Activated CD4-positive, alpha-beta memory T cell treated with anti-CD3 and anti-CD28 coated beads, Interleukin-2, amount 10 ng/mL, durations not matched to agents 7 days and 5 days (primary cell): ENCODE measurements at regions not wholly inside any gene's neighbourhood (a gene's known extent, or its start where the extent isn't known, plus 50 kb on each side); places are given as distances from the start of the nearest gene placed in this dataset.

ENCODE experiments used
- CTCF ChIA-PET: fragments of 350-600 bp; sonication (Branson Sonifier 250); formaldehyde crosslinking; loops from one replicate; lab custom pipeline; 2021; ENCODE audit warnings: antibody characterized with exemption, inconsistent platforms; lab: Charles Lee
- POLR2A ChIA-PET: fragments of 350-600 bp; sonication (Branson Sonifier 250); formaldehyde crosslinking; loops from one replicate; lab custom pipeline; 2021; ENCODE audit warnings: antibody characterized with exemption; lab: Charles Lee
- DNase-seq: peaks from one replicate; pipeline ENCODE4 v3.0.0-alpha.2; 2020
- H3K27ac Mint-ChIP-seq: one replicate; pipeline ENCODE4 v1.8.0; 2021; ENCODE audit warnings: mild to moderate bottlenecking, mixed read lengths
- H3K27me3 Mint-ChIP-seq: one replicate; pipeline ENCODE4 v1.8.0; 2021; ENCODE audit warnings: mixed read lengths
- H3K36me3 Mint-ChIP-seq: one replicate; pipeline ENCODE4 v1.8.0; 2021; ENCODE audit warnings: low read depth, mixed read lengths
- H3K4me1 Mint-ChIP-seq: one replicate; pipeline ENCODE4 v1.8.0; 2021; ENCODE audit warnings: mixed read lengths
- H3K4me3 Mint-ChIP-seq: one replicate; pipeline ENCODE4 v1.8.0; 2021; ENCODE audit warnings: mild to moderate bottlenecking, mixed read lengths
- H3K9me3 Mint-ChIP-seq: one replicate; pipeline ENCODE4 v1.8.0; 2021; ENCODE audit warnings: mixed read lengths

- H3K27me3 Mint-ChIP-seq, result no peaks in the 10 kb centered on the region
- H3K36me3 Mint-ChIP-seq, result no peaks in the 10 kb centered on the region
- DNase-seq, result no peak
- no peak overlapping the region for H3K27ac Mint-ChIP-seq
- POLR2A ChIA-PET, result no interaction called here
- CTCF ChIA-PET, result interaction anchor here (0.7 to 1.3 kb wide), 3 partner anchors 11 to 266 kb away, joined by 3 to 4 read pairs (median 3); no protein-coding TSS in a partner anchor
- no peak overlapping the region for H3K4me3 Mint-ChIP-seq
- H3K9me3 Mint-ChIP-seq, result no peaks in the 10 kb centered on the region
- H3K4me1 Mint-ChIP-seq, result no peaks in the 10 kb centered on the region
These were observed 147.7 kb upstream of the BMPER start for GRCh38 chr7:33757563-33758165.

GRCh38 chr7:33760146-33760545 is 145.2 kb upstream of the BMPER start:
- POLR2A ChIA-PET, result no interaction called here
- Mint-ChIP-seq H3K4me1 (no peaks in the 10 kb centered on the region), H3K9me3 (no peaks in the 10 kb centered on the region), H3K27ac (no peak overlapping the region), H3K27me3 (no peaks in the 10 kb centered on the region), H3K36me3 (no peaks in the 10 kb centered on the region), H3K4me3 (no peak overlapping the region)
- CTCF ChIA-PET, result interaction anchor here (1.9 kb wide), 1 partner anchor 173 kb away, joined by 9 read pairs; no protein-coding TSS in a partner anchor
- no peak for DNase-seq

GRCh38 chr7:33760834-33761233 is 144.5 kb upstream of the BMPER start:
- Mint-ChIP-seq H3K4me3 (no peak overlapping the region), H3K27ac (no peak overlapping the region), H3K9me3 (no peaks in the 10 kb centered on the region), H3K27me3 (no peaks in the 10 kb centered on the region), H3K36me3 (no peaks in the 10 kb centered on the region), H3K4me1 (no peaks in the 10 kb centered on the region)
- no peak for DNase-seq
- CTCF ChIA-PET, result no interaction called here
- POLR2A ChIA-PET, result no interaction called here

- ChIA-PET CTCF (no interaction called here), POLR2A (no interaction called here)
- DNase-seq, result no peak
- no peak overlapping the region for H3K4me3 Mint-ChIP-seq
- H3K4me1 Mint-ChIP-seq, result no peaks in the 10 kb centered on the region
- H3K9me3 Mint-ChIP-seq, result no peaks in the 10 kb centered on the region
- no peaks in the 10 kb centered on the region for H3K27me3 Mint-ChIP-seq
- H3K36me3 Mint-ChIP-seq, result no peaks in the 10 kb centered on the region
- H3K27ac Mint-ChIP-seq, result no peak overlapping the region
These were observed 143.8 kb upstream of the BMPER start for GRCh38 chr7:33761449-33762080.

- Mint-ChIP-seq H3K9me3 (no peaks in the 10 kb centered on the region), H3K27ac (no peak overlapping the region), H3K36me3 (no peaks in the 10 kb centered on the region), H3K27me3 (no peaks in the 10 kb centered on the region), H3K4me3 (no peak overlapping the region), H3K4me1 (no peaks in the 10 kb centered on the region)
- DNase-seq, result no peak
- CTCF ChIA-PET, result no interaction called here
- POLR2A ChIA-PET, result no interaction called here
These were observed 143.0 kb upstream of the BMPER start for GRCh38 chr7:33762151-33762910.

- no peaks in the 10 kb centered on the region for H3K9me3 Mint-ChIP-seq
- POLR2A ChIA-PET, result no interaction called here
These were observed 142.4 kb upstream of the BMPER start for GRCh38 chr7:33762911-33763306.

GRCh38 chr7:33764752-33765451 is 140.4 kb upstream of the BMPER start:
- Mint-ChIP-seq H3K27ac (no peak overlapping the region), H3K9me3 (no peaks in the 10 kb centered on the region), H3K4me3 (no peak overlapping the region), H3K4me1 (no peaks in the 10 kb centered on the region), H3K36me3 (no peaks in the 10 kb centered on the region), H3K27me3 (no peaks in the 10 kb centered on the region)
- ChIA-PET POLR2A (no interaction called here), CTCF (no interaction called here)
- DNase-seq, result no peak

More at GRCh38 chr7:33762911-33763306, 142.4 kb upstream of the BMPER start:
- no peak for DNase-seq
- CTCF ChIA-PET, result no interaction called here
- no peaks in the 10 kb centered on the region for H3K27me3 Mint-ChIP-seq
- no peaks in the 10 kb centered on the region for H3K36me3 Mint-ChIP-seq
- H3K27ac Mint-ChIP-seq, result no peak overlapping the region
- no peaks in the 10 kb centered on the region for H3K4me1 Mint-ChIP-seq
- no peak overlapping the region for H3K4me3 Mint-ChIP-seq

GRCh38 chr7:33766405-33766804 is 138.9 kb upstream of the BMPER start:
- Mint-ChIP-seq H3K9me3 (no peaks in the 10 kb centered on the region), H3K4me3 (no peak overlapping the region)

GRCh38 chr7:33769930-33770329 is 135.4 kb upstream of the BMPER start:
- no peaks in the 10 kb centered on the region for H3K9me3 Mint-ChIP-seq
- DNase-seq, result no peak
- H3K36me3 Mint-ChIP-seq, result no peaks in the 10 kb centered on the region
- no peak overlapping the region for H3K4me3 Mint-ChIP-seq
- H3K4me1 Mint-ChIP-seq, result no peaks in the 10 kb centered on the region
- ChIA-PET POLR2A (no interaction called here), CTCF (no interaction called here)
- no peak overlapping the region for H3K27ac Mint-ChIP-seq
- no peaks in the 10 kb centered on the region for H3K27me3 Mint-ChIP-seq

More at GRCh38 chr7:33766405-33766804, 138.9 kb upstream of the BMPER start:
- ChIA-PET POLR2A (no interaction called here), CTCF (no interaction called here)
- no peaks in the 10 kb centered on the region for H3K4me1 Mint-ChIP-seq
- no peaks in the 10 kb centered on the region for H3K27me3 Mint-ChIP-seq
- DNase-seq, result no peak
- no peaks in the 10 kb centered on the region for H3K36me3 Mint-ChIP-seq
- H3K27ac Mint-ChIP-seq, result no peak overlapping the region

- Mint-ChIP-seq H3K36me3 (no peaks in the 10 kb centered on the region), H3K27me3 (no peaks in the 10 kb centered on the region), H3K4me1 (no peaks in the 10 kb centered on the region), H3K9me3 (no peaks in the 10 kb centered on the region), H3K4me3 (no peak overlapping the region), H3K27ac (no peak overlapping the region)
- ChIA-PET POLR2A (no interaction called here), CTCF (no interaction called here)
- no peak for DNase-seq
These were observed 134.8 kb upstream of the BMPER start for GRCh38 chr7:33770576-33770975.

GRCh38 chr7:33771422-33771821 is 133.9 kb upstream of the BMPER start:
- DNase-seq, result no peak
- H3K27ac Mint-ChIP-seq, result no peak overlapping the region
- no peak overlapping the region for H3K4me3 Mint-ChIP-seq
- no peaks in the 10 kb centered on the region for H3K4me1 Mint-ChIP-seq
- no peaks in the 10 kb centered on the region for H3K9me3 Mint-ChIP-seq
- ChIA-PET CTCF (no interaction called here), POLR2A (no interaction called here)
- H3K27me3 Mint-ChIP-seq, result no peaks in the 10 kb centered on the region
- H3K36me3 Mint-ChIP-seq, result no peaks in the 10 kb centered on the region

- Mint-ChIP-seq H3K27ac (no peak overlapping the region), H3K4me3 (no peak overlapping the region), H3K9me3 (no peaks in the 10 kb centered on the region), H3K4me1 (no peaks in the 10 kb centered on the region), H3K36me3 (no peaks in the 10 kb centered on the region), H3K27me3 (no peaks in the 10 kb centered on the region)
- POLR2A ChIA-PET, result no interaction called here
- DNase-seq, result no peak
- CTCF ChIA-PET, result no interaction called here
These were observed 132.3 kb upstream of the BMPER start for GRCh38 chr7:33773053-33773452.
